ENCODE measurements at regions not wholly inside any gene's neighbourhood (a gene's known extent, or its start where the extent isn't known, plus 50 kb on each side); places are given as distances from the start of the nearest gene placed in this dataset.

- TF ChIP-seq CTCF (optimal IDR thresholded peaks at IDR 0.05 in 1 of 3, IDR thresholded peaks at IDR 0.05 in 1 of 3, conservative IDR thresholded peaks at IDR 0.05 in 1 of 3; ENCODE audit: extremely low read depth in 1 of 3, insufficient read depth in 2 of 3, low read length in 3 of 3) (no peak), EZH2 (IDR thresholded peaks at IDR 0.05; ENCODE audit: low read length) (no peak)
Measured at GRCh38 chr9:107907255-107907654, 417.7 kb upstream of the KLF4 start.

Measured in keratinocyte (primary cell).